GM12892 (cell line): ENCODE measurements at regions not wholly inside any gene's neighbourhood (a gene's known extent, or its start where the extent isn't known, plus 50 kb on each side); places are given as distances from the start of the nearest gene placed in this dataset.

Source experiments
- DNase-seq: peaks from one replicate; pipeline ENCODE4 v3.0.0; 2011; ENCODE audit not compliant: insufficient read length
- FAIRE-seq: peaks from 2 replicates; lab custom pipeline; 2011; peaks lifted over from hg19 to GRCh38; lab: Jason Lieb, UNC
- POLR2A ChIP-seq: IDR thresholded peaks from 2 replicates; pipeline ENCODE4 v1.6.1; 2011; ENCODE audit warnings: low read depth, low read length, control low read depth
- POLR2AphosphoS5 ChIP-seq: IDR thresholded peaks from 2 replicates; pipeline ENCODE4 v1.6.1; 2011; ENCODE audit warnings: low read depth, low read length, control low read depth
- TAF1 ChIP-seq: IDR thresholded peaks from 2 replicates; pipeline ENCODE4 v1.6.1; 2011; ENCODE audit warnings: low read depth, mild to moderate bottlenecking, control low read depth, low read length, borderline replicate concordance

- DNase-seq (no peak), FAIRE-seq (no peak)
- TF ChIP-seq POLR2AphosphoS5 (no peak), POLR2A (no peak)
Measured at GRCh38 chr3:24582431-24583403, 88.1 kb upstream of the THRB start.

DNA sequence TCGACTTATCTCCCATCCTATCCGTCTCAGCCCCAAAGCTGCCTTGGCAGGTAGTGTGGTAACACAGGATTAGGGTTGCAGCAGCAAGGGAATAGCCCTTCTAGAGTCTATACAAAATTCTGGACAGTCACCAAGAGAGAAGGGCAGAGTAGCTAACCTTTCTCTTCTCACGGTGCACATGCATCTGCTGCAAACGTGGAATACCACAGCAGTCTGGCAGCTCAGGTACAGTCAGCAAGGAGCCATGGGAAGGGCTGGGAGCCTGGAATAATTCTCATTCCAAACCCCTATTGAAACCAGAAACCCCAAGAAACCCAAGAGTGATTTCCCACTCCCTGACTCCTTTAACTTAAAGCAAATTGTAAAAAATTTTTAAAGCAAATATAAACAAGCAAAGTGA, 92.3 kb upstream of the THRB start:
- DNase-seq (no peak), FAIRE-seq (no peak)
- TF ChIP-seq POLR2A (no peak), TAF1 (no peak)

GRCh38 chr3:24588629-24589512, 94.2 kb upstream of the THRB start:
- FAIRE-seq (no peak), DNase-seq (no peak)
- TF ChIP-seq TAF1 (no peak), POLR2A (no peak), POLR2AphosphoS5 (no peak)

DNA sequence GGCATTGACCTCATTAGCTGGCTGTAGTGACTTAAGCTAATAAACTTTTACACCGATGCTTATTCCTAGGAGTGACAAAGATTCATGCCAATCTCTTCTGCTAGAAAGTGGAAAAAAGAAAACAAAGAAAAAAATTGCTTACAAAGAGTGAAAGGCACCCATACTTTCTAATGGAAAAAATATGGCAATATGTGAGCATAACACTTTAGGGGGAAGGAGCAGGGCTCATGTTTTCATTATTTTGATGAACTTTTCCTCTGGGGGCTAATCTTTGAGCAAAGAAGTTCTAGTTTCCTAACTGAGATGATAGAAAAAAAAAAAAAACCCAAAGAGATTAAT, 94.8 kb upstream of the THRB start:
- FAIRE-seq (no peak), DNase-seq (no peak)
- TF ChIP-seq POLR2AphosphoS5 (no peak), POLR2A (no peak), TAF1 (no peak)

- DNase-seq: no peak
- FAIRE-seq: no peak
- TF ChIP-seq POLR2AphosphoS5 (no peak), POLR2A (no peak), TAF1 (no peak)
Measured at GRCh38 chr3:24589931-24590880, 95.6 kb upstream of the THRB start.

GRCh38 chr3:24591191-24591590, 96.5 kb upstream of the THRB start:
- TF ChIP-seq POLR2A (no peak), TAF1 (no peak), POLR2AphosphoS5 (no peak)
- no peak for DNase-seq
- no peak for FAIRE-seq

DNA sequence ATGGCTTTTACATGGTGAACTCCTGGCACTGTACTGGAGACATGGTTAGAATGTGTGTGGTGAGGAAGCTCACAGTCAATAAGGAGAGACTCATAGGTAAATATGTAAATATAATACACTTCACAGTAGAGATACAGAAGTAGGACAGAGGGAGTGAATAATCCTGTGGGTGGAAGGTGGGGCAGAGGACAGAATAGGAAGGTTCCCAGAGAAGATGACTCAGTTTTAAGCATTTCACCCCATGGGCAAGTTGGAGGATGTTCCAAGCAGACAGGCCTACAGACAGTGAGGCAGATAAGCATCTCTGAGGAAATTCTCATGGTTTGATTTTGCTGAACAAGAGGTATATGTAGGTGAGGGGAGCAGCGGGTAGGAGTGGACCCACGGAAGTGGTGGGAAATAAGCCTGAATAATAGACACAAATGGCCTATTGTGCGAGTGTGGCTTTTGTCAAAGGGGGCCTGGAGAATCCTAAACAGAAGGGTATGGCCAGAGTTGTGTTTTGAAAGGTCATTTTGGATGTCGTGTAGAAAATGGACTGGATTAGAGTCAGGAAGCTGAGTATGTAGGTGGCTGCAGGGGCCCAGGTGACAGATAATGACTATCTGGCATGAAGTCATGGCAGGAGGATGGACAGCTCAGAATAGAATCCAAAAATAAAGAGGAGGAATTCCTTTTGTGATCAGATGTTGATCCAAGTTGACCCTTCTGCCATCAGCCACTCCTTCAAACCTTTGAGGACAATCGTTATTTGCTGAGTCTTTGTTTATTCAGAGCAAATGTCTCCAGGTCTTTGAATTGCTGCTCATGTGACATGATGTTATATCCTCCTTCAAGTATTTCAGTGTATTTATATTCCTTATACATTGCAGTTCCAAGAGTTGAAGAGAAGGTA, 97.3 kb upstream of the THRB start:
- DNase-seq (no peak), FAIRE-seq (no peak)
- TF ChIP-seq POLR2AphosphoS5: no peak
- TF ChIP-seq POLR2A: no peak
- no peak for TF ChIP-seq TAF1

- no peak for DNase-seq
- FAIRE-seq: no peak
- TF ChIP-seq POLR2AphosphoS5: no peak
- TF ChIP-seq POLR2A: no peak
- no peak for TF ChIP-seq TAF1
Measured at GRCh38 chr3:24594161-24594560, 99.5 kb upstream of the THRB start.

GRCh38 chr3:24595796-24596195, 101.1 kb upstream of the THRB start:
- TF ChIP-seq TAF1: no peak
- FAIRE-seq (no peak), DNase-seq (no peak)

GRCh38 chr3:24596626-24597025, 102.0 kb upstream of the THRB start:
- DNase-seq: no peak
- FAIRE-seq: no peak
- no peak for TF ChIP-seq POLR2AphosphoS5
- no peak for TF ChIP-seq POLR2A
- no peak for TF ChIP-seq TAF1
